Islet of Langerhans (tissue), 1 donor: ENCODE measurements at regions not wholly inside any gene's neighbourhood (a gene's known extent, or its start where the extent isn't known, plus 50 kb on each side); places are given as distances from the start of the nearest gene placed in this dataset.

Source experiments
- FAIRE-seq: peaks from one replicate; lab custom pipeline; 2011; peaks lifted over from hg19 to GRCh38; lab: Jason Lieb, UNC

DNA sequence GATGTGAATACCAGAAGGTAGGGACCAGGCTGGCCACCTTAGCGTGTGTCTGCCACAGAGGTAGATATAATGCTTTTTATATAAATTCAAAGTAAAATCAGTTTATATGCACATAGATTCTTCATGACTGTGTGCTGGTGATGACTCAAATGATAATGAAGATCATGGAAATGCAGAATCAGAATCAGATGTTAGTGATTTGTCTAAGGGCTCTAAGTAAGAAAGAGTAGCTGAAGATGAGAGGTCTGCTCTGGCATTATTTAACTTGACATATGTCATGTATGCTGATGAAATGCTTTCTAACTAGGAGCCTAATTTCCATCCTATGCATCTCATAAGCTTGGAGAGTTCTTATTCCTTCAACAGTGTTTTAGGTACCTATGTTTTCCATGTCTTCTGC lies 50.3 kb upstream of the DPH6 start:
- FAIRE-seq = no peak

DNA sequence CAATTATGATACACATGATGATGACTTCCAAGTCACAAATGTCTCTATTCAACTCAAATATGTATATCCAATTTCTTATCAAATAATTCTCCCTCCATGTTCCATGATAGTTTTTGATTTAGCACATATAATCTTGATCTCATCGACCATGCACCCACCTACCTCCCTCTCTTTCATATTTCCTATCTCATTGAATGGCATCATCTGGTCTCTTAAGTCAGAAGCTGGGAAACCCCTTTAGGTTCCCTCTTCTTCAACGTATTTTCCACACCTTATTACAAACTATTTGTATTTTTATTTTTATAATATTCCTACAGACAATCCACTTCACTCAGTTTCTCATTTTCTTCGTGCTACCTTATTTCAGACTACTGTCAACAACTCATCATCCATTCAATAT lies 56.9 kb upstream of the DPH6 start:
- FAIRE-seq = no peak

DNA sequence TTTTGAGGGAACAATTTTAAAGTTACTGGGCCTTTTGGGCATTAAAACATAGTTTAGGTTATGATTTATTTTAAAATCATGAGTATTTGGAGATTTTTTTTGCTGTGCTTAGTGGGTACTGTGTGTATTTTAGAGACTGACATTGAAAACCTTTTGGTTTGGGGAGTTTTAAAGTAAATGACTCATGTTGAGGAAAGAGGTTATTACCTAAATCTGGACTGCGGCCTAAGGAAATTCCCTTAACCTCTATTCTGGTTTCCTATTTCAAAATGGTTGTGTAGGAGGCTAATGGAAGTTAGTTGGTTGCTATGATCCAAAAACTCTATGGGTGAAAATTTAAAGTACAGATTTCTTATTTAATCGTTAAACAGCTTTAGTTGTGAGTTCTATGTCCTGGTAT lies 57.3 kb upstream of the DPH6 start:
- no peak for FAIRE-seq

DNA sequence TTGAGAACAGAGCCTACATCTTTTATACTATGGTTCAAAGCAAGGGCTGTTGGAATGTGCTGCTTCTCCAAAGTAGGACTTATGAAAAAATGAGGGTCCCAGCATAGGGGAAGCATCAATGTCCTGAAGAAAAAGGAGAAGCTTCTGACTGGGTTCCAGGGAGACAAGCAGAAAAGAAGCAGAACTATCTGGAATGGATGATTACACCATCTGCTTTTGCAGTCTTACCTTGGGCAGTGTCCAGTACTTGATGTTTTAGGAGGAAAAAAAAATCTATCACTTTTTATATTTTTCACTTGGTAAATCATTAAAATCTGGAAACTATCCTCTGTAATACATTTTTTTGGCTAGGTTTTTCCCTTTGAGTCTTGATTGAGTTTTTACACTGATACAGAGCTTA lies 57.9 kb upstream of the DPH6 start:
- FAIRE-seq = no peak

DNA sequence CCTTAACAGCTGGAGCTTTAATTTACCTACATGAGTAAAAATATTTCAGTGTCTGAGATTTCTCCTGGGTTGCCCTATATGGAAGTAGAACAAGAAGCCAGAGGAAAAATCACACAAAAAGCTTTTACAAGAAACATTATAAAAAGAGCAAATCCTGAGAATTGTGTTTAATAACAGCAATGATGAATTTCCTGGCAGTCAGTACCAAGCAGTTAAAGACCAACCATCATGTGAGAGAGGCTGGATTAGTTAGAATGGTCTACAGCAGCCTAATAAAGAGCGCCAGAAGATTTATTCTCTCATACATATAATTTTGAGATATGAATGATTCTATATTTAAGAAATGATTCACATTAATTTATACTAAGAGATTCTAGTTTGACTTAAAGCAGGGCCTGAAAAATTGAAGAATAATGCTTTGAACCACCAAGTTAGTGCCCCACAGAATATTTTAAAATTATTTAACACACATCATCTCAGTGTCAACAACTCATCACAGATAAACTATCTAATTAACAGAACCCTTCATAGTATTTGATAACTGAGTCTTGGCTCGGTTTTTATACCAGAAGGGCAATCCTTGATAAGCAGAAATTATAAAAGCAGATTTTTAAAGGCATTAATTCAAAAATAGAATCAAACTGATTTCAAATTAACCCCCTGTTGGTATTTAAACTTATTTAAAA lies 59.9 kb upstream of the DPH6 start:
- no peak for FAIRE-seq

DNA sequence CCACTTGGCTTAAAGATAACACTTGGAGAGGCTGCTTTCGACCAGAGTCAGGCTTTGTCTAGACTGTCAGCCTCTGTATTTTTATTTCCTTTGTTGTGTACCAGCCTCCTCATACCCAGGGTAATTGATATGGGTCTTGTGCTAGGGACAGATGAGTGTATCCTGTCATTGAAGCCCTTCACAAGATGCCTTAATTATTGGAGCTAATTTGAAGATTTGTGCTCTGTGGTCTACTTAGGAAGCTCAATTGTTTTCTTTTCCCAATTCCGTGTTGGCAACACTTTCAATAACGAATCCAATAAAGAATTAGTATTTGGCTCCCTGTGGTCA lies 60.5 kb upstream of the DPH6 start:
- peak; percentile 17 for FAIRE-seq

DNA sequence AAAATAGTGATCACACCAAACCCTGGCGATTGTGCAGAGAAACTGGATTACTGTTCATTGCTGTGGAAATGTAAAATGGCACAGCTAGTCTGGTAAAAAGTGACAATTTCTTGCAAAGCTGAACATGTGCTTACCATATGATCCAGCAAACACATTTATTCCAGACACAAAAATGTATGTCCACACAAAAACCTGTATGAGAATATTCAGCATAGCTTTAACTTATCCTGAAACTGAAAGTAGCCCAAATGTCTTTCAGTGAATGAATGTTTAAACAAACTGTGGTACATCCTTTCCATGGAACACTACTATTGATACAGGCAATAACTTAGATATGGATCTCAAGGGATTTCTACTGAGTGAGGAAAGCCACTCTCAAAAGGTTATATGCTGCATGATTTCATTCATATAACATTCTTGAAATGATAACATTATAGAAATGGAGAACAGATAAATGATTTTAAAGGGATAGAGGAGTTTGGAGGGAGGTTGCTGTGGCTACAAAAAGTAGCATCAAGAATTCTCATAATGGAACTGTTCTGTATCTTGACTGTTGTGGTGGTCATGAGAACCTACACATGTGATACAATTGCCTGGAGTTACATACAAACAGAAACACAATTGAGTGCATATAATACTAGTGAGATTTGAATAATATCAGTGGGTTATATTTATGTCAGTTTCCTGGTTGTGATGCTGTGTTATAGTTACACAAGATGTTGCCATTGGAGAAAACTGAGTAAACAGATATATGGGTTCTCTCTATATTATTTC lies 70.7 kb upstream of the DPH6 start:
- FAIRE-seq = no peak

DNA sequence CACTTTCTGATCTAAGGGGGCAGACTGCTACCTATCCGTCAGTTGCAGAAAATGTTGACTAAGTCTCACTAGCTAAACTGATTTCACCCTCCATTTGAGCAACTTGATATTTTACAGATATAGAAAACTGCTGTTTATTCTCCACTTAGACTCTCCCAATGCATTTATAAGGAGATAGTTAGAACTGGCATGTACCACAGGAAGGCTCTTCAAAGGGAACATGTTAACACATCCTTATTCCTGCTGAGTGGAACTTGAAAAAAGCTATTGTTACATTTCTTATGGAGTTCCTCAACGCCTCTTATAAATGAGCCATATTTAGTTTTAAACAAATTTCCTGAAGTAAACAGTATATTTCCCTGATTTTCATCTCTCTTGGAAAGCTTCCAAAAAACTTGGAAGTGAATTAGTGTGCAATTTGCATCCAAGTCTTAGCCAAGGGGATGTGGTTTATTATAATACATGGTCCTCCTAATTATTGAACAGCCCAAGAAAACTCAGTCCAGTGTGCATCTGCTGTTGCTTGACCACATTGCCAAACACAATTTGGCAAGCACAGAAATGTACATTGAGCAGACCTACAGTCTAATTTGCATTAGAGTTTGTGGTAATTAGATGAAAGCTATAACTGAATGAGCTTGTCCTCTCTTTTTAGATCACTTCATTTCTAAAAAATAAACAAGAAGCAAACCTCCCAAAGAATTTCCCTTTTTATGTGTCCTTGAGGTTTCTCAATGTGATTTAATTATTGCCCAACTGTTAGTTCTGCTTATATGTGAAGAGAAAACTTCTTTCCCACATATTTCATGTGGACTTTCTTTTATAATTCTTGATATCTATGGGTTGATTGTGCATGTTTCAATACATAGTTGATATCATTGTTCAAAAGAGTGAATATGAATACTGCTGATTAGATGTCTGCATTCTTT lies 72.6 kb upstream of the DPH6 start:
- FAIRE-seq = peak; percentile 55

DNA sequence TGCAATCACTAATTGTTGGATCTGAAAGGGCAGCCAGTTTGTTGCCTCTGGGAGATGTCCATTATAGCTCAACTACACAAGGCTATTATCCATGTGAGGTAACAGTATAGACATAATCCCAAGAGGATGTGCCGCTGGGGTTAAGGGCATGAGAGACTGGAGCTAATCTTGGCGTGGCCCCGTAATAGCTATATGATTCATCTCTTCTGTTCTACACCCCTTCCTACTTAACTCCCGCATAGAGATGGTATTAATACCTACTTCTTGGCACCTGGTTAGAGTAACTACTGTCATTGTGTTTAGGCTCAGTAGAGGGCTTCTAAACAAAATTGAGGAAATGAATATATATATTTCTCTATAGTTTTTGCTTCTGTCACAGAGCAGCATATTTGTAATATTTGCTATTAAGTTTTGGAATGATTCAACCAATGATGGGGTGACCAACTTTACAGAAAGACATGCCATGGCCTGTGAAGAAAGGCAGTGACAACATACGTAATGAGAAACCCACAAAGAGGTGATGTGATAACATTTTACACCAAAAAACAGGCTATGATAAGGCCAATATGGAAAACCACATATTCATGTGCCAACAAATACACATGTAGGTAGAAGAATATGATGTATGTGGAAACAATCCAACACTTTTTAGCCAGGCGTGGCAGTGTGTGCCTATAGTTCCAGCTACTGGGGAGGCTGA lies 76.8 kb upstream of the DPH6 start:
- FAIRE-seq = no peak

DNA sequence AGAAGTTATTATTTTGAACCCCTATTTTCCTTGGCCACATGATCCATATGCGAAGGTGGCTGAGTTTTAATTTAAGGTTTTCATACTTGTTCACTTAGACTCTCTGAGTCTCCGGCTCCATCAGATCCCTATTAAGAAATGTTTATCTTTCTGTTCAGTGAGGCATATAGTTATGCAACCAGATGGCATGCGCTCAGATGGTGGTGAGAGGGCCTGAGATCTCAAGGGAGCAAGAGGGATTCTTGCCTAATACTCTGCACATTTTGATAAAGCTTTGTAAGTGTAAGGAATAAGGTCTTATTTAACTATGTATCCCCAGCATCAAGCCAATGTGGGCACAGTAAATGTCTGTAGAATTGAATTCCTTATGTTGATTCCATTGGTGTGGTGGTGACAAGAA lies 78.9 kb upstream of the DPH6 start:
- FAIRE-seq = peak; percentile 45

DNA sequence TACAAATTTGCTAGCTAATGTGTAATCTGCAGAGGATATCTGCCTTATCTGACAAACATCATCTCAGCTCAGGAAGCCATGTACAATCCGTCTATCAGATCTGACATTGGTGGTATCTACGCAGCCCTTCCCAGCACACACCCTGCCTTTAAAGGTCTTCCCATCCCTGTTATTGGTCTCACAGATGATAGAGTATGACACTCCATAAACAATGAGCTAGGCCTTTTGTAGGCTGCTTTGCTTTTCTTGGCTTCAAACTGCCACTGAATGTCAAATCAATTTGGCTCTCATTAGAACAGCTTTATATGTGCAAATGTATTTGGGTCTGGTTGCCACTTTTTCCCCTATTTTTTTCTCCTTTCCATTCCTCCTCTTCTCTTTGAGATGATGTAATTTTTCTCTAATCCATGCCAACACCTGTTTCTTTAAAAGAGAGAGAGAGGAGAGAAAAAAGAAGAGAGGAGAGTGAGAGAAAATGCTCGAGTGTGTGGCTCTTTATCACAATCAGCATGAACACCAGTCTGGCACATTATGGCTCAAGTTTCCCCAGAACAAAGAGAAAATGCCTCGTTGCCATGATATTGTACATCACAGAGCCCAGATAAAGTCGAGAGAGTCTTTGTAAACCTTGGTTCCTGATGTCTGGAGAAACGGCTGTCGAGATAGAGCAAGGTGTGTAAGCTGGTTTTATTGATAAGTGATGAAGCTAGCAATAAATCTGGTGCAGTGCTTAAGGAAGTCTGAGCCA lies 80.8 kb upstream of the DPH6 start:
- peak; percentile 71 for FAIRE-seq

DNA sequence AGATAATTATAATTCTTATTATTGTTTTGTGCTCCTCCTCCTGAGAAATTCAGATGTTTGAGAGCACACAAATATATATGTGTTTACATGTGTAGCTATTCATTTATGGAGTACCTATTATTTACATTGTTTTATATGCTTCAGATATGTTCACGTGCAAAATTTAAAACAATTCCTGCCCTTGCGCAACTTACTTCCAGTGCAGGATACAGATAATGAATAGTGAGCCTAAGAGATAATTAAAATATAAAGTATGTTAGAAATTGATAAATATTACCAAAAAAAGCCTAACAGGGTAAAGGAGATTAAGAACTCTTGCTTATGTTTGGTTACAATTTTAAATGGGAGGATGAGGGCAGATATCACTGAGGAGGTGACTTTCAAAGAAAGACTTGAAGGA lies 81.7 kb upstream of the DPH6 start:
- FAIRE-seq = no peak

DNA sequence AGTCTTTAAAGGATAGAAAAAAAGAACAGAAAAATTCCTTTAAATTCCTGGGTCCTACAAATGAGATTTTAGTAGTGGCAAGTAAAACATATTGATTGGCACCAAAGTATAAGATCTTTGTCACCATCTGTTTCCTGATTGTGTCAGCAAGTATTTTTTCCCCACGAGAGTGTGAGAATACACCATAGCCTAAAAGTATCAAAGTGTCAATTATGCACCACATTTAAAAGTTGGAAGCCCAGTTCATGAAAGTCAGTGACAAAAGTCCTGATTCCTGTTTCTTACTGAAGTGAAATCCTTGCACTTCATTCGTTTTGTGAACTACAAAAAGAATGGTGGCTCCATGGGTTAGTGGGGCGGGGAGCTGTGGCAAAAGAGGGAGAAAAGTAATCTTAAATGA lies 83.8 kb upstream of the DPH6 start:
- no peak for FAIRE-seq

DNA sequence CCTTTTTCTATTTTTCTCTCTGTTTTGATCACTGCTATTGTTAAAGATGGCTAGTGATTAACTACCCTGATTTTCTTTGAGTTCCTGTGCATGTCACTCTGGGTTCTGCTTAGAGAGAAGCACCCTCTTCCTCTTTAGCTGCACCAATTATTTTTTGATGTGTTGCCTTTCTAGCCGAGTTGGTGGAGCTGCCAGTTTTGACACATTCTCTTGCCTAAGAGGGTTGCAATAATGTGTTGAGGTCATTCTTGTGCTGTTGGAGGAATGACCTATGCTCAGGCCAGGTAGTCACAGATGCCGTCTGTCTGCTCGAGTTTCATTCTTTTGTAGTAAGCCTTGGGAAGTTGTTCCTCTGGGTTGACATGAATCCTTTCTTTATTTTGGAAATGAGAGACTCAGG lies 84.6 kb upstream of the DPH6 start:
- FAIRE-seq = no peak

DNA sequence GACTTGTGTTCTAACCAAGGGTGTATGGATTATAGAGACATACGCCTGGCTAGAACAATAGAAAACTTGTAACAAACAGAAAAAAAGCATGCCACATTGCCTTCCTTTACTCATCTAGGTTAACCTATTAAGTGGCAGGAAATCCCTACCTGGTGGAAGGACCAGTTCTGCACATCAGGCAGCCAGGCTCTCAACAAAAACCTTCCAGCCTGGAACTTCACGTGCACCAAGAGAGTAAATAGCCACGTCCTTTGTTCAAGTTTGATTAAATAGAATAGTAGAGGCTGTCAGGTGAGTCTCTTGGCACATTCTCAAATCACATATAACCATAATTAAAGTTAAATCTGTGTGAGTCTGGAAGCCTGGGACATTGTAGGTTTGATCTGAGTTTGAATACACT lies 85.0 kb upstream of the DPH6 start:
- FAIRE-seq = no peak

DNA sequence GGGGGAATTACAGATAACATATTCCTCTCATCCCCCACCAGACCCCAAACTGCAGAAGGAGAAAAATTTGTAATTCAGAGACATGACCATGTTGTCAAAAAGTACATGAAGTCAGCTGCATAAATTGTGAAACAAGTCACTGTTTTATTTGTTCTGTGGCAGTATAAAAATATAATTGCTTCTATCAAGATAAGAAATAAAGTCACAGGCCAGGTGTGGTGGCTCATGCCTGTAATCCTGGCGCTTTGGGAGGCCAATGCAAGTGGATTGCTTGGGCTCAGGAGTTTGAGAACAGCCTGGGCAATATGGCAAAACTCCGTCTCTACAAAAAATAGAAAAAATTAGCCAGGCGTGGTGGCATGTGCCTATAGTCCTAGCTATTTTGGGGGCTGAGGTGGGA lies 87.7 kb upstream of the DPH6 start:
- FAIRE-seq = no peak

DNA sequence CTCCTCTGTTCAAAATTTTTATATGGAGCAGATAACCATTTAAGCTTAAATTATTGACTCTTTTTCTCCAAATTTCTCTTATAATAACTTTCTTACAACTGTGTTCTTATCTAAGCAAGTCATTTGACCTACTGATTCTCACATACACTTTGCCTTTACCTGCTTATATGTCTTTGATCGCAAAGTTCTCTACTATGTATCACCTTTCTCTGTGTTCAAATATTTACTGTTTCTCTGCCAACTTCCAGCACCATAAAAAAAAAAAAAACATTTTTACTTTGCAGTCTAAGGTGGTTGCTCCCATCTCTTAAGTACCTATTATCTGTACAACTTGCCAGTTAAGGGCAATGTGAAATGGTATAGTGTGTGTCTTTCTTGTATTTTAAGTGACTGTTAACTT lies 100.8 kb upstream of the DPH6 start:
- FAIRE-seq = no peak

DNA sequence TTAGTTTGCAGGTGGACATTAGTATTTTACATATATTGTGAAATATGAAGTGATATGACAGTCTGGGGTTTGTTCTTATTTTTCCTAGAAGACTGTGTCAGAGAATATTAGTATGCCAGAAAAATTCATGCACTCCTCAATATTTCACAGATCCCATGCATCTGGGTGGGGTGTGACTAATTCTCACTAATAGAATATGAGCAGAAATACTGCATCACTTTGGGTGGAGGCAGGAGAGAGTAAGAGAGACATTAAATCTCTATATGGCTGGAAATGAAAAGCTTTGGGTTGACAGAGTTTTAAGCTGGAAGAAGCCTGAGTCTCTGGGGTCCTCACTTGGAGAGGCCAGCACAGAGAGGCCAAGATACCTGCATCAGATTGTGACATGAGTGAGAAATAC lies 101.3 kb upstream of the DPH6 start:
- no peak for FAIRE-seq

DNA sequence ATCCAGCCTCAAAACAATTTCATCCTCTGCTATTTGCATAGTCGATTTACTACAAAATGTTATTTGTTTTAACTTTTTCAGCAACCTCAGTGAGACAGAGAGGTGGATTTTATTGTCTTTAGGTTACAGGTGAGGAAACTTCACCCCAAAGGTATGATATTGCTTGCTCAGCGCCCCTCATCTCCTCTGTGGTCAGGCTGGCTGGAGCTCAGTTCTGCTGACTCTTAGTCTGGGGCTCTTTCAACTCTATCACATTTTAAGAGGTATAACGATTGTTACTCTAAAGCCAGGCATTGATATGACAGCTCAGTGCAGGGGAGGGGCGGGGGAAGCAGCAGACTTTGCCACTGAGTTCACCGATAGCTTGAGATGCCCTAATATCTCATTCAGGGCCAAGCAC lies 103.0 kb upstream of the DPH6 start:
- no peak for FAIRE-seq

DNA sequence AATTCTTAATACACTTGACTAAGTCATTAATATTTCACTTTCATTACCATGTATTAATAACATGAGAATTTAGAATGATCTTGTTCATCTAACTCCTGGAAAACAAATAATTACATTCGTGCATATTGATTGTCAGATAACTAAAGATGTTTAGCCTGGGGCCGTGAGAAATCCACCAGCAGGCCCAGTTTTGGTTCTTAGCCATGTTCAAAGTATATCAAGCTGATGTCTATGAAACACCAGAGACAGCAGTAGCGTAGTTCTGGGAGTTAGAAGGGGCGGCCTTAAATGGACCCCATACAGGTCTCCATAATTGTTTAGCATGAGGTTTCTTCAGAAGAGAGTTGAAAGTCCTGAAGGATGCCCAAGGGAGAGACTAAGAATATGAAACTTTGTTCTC lies 103.6 kb upstream of the DPH6 start:
- FAIRE-seq = no peak

DNA sequence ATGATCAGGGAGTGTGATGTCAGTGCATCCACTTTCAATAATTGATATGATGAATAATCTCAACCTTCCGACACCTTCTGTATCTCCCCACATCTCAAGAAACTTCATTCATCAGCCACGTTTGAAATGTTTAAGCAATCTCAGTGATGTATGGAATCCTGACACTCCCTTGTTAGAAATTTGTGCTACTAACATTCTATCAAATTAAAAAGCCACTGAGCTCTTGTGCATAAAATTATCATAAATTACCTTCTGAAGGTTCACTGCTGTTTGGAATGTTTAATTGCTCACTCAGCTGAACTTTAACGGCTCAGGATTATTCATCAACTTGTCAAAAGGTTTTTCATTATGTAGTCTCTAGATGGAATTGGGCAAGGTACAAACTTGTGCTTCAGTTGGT lies 108.4 kb upstream of the DPH6 start:
- no peak for FAIRE-seq
